PC-3 (cell line): ENCODE measurements at regions not wholly inside any gene's neighbourhood (a gene's known extent, or its start where the extent isn't known, plus 50 kb on each side); places are given as distances from the start of the nearest gene placed in this dataset.

Source experiments
- CTCF ChIP-seq: fragments of 300-600 bp; sonication (generic); conservative IDR thresholded peaks from 2 replicates; pipeline ENCODE4 v1.5.1; 2017; ENCODE audit warnings: antibody characterized with exemption, low read depth, mild to moderate bottlenecking, low read length
- EZH2 ChIP-seq: fragments of 300-600 bp; sonication (generic); IDR thresholded peaks from one replicate; pipeline ENCODE4 v1.6.1; 2017; ENCODE audit warnings: antibody characterized with exemption, mild to moderate bottlenecking, low read length; ENCODE audit not compliant: unreplicated experiment
- EZH2phosphoT487 ChIP-seq: fragments of 300-600 bp; sonication (generic); IDR thresholded peaks from 2 replicates; pipeline ENCODE4 v1.6.1; 2018; ENCODE audit warnings: mild to moderate bottlenecking, antibody characterized with exemption, low read length, borderline replicate concordance

DNA sequence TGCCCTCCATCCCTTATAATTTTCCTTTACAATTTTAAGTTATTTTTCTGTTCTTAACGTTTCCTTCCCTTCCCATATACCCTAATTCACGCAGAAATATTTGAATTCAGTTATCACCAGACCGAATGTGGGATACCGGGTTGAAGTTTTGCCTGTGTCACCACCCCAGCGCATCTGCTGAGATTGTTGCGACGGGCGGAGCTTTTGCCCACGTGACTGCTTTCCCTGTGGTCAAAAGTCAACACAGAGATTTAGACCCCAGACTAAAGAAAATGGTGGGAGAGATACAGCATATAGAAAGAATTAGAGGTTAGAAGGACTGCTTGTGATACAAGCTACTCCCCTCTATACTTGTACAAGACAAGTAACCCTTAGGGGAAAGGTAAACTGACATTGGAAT is 326.4 kb upstream of the CTNND2 start:
- TF ChIP-seq CTCF, result no peak
- no peak for TF ChIP-seq EZH2phosphoT487
- TF ChIP-seq EZH2, result no peak
